ENCODE measurements at regions not wholly inside any gene's neighbourhood (a gene's known extent, or its start where the extent isn't known, plus 50 kb on each side); places are given as distances from the start of the nearest gene placed in this dataset.

GRCh38 chr11:82303671-82304070 lies 430.0 kb downstream of the FAM181B start:
- Histone ChIP-seq H3K4me1 (ENCODE audit: low read depth) (no peaks in the 10 kb centered on the region), H3K27ac (no peak overlapping the region), H3K36me3 (no peaks in the 10 kb centered on the region), H3K9me3 (ENCODE audit: low read depth) (no peaks in the 10 kb centered on the region), H3K4me3 (no peak overlapping the region), H3K27me3 (peaks cover 16% of the 10 kb centered on the region)
- no peak for DNase-seq (ENCODE audit: low read depth in 1 of 2, low spot score in 1 of 2)
- no peak for TF ChIP-seq CTCF (IDR thresholded peaks at IDR 0.05; ENCODE audit: low read depth, low read length)

- DNase-seq (ENCODE audit: low read depth in 1 of 2, low spot score in 1 of 2), result no peak
- no peaks in the 10 kb centered on the region for H3K36me3 ChIP-seq
- TF ChIP-seq CTCF (IDR thresholded peaks at IDR 0.05; ENCODE audit: low read depth, low read length), result no peak
- no peaks in the 10 kb centered on the region for H3K9me3 ChIP-seq (ENCODE audit: low read depth)
- peaks cover 4% of the 10 kb centered on the region for H3K27me3 ChIP-seq
- H3K4me1 ChIP-seq (ENCODE audit: low read depth), result no peaks in the 10 kb centered on the region
- H3K27ac ChIP-seq, result no peak overlapping the region
- H3K4me3 ChIP-seq, result no peak overlapping the region
These were observed 445.2 kb downstream of the FAM181B start for GRCh38 chr11:82288471-82288870.

- Histone ChIP-seq H3K36me3 (no peaks in the 10 kb centered on the region), H3K4me1 (ENCODE audit: low read depth) (no peaks in the 10 kb centered on the region), H3K9me3 (ENCODE audit: low read depth) (no peaks in the 10 kb centered on the region), H3K27ac (no peak overlapping the region), H3K4me3 (no peak overlapping the region), H3K27me3 (no peaks in the 10 kb centered on the region)
- no peak for TF ChIP-seq CTCF (IDR thresholded peaks at IDR 0.05; ENCODE audit: low read depth, low read length)
- DNase-seq (ENCODE audit: low read depth in 1 of 2, low spot score in 1 of 2), result no peak
These were observed 462.8 kb downstream of the FAM181B start for GRCh38 chr11:82270870-82271269.

GRCh38 chr11:82268627-82269026 lies 465.0 kb downstream of the FAM181B start:
- H3K9me3 ChIP-seq (ENCODE audit: low read depth), result no peaks in the 10 kb centered on the region
- TF ChIP-seq CTCF (IDR thresholded peaks at IDR 0.05; ENCODE audit: low read depth, low read length), result no peak

GRCh38 chr11:82267186-82267585 lies 466.5 kb downstream of the FAM181B start:
- Histone ChIP-seq H3K4me3 (no peak overlapping the region), H3K27ac (no peak overlapping the region), H3K9me3 (ENCODE audit: low read depth) (no peaks in the 10 kb centered on the region), H3K4me1 (ENCODE audit: low read depth) (no peaks in the 10 kb centered on the region), H3K27me3 (no peaks in the 10 kb centered on the region), H3K36me3 (no peaks in the 10 kb centered on the region)
- no peak for DNase-seq (ENCODE audit: low read depth in 1 of 2, low spot score in 1 of 2)
- TF ChIP-seq CTCF (IDR thresholded peaks at IDR 0.05; ENCODE audit: low read depth, low read length), result no peak

More at GRCh38 chr11:82268627-82269026, 465.0 kb downstream of the FAM181B start:
- H3K36me3 ChIP-seq, result no peaks in the 10 kb centered on the region
- no peaks in the 10 kb centered on the region for H3K4me1 ChIP-seq (ENCODE audit: low read depth)
- no peaks in the 10 kb centered on the region for H3K27me3 ChIP-seq
- no peak overlapping the region for H3K4me3 ChIP-seq
- no peak for DNase-seq (ENCODE audit: low read depth in 1 of 2, low spot score in 1 of 2)
- no peak overlapping the region for H3K27ac ChIP-seq

- DNase-seq (ENCODE audit: low read depth in 1 of 2, low spot score in 1 of 2), result no peak
- H3K27ac ChIP-seq, result no peak overlapping the region
- no peak for TF ChIP-seq CTCF (IDR thresholded peaks at IDR 0.05; ENCODE audit: low read depth, low read length)
- H3K27me3 ChIP-seq, result no peaks in the 10 kb centered on the region
- H3K9me3 ChIP-seq (ENCODE audit: low read depth), result no peaks in the 10 kb centered on the region
- no peaks in the 10 kb centered on the region for H3K36me3 ChIP-seq
- no peaks in the 10 kb centered on the region for H3K4me1 ChIP-seq (ENCODE audit: low read depth)
- H3K4me3 ChIP-seq, result no peak overlapping the region
These were observed 472.3 kb downstream of the FAM181B start for GRCh38 chr11:82261367-82261766.
